ENCODE measurements at regions not wholly inside any gene's neighbourhood (a gene's known extent, or its start where the extent isn't known, plus 50 kb on each side); places are given as distances from the start of the nearest gene placed in this dataset.
"Not testable (repeated sequence)": the region's sequence is repeated elsewhere in the genome, so short reads cannot be mapped to it uniquely, and the experiment has no call there.

GRCh38 chr2:54052825-54053718 lies 62.3 kb upstream of the ACYP2 start:
- TF ChIP-seq, protein P1, sequence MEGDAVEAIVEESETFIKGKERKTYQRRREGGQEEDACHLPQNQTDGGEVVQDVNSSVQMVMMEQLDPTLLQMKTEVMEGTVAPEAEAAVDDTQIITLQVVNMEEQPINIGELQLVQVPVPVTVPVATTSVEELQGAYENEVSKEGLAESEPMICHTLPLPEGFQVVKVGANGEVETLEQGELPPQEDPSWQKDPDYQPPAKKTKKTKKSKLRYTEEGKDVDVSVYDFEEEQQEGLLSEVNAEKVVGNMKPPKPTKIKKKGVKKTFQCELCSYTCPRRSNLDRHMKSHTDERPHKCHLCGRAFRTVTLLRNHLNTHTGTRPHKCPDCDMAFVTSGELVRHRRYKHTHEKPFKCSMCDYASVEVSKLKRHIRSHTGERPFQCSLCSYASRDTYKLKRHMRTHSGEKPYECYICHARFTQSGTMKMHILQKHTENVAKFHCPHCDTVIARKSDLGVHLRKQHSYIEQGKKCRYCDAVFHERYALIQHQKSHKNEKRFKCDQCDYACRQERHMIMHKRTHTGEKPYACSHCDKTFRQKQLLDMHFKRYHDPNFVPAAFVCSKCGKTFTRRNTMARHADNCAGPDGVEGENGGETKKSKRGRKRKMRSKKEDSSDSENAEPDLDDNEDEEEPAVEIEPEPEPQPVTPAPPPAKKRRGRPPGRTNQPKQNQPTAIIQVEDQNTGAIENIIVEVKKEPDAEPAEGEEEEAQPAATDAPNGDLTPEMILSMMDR (conservative IDR thresholded peaks at IDR 0.05), result no peak
- no peak for TF ChIP-seq EZH2 (IDR thresholded peaks at IDR 0.05; ENCODE audit: low read depth)

GRCh38 chr2:54050445-54050844 lies 65.0 kb upstream of the ACYP2 start:
- Histone ChIP-seq H3K4me1 (replicated peaks; ENCODE audit: insufficient read depth) (no peaks in the 10 kb centered on the region), H3K4me3 (no peak overlapping the region), H2AFZ (no peak overlapping the region), H3K4me2 (no peak overlapping the region), H3K36me3 (ENCODE audit: low read depth) (no peaks in the 10 kb centered on the region), H3K9me2 (ENCODE audit: insufficient read depth) (peaks cover 1% of the 10 kb centered on the region; the same call in 1 of the 2 replicates), H4K20me1 (ENCODE audit: insufficient read depth) (no peaks in the 10 kb centered on the region; the same call in 1 of the 2 replicates), H3K9me3 (ENCODE audit: insufficient read depth, low read depth) (peaks cover 8% of the 10 kb centered on the region; the same call in 1 of the 2 replicates), H3F3A (ENCODE audit: insufficient read depth, low read depth) (no peaks in the 10 kb centered on the region), H3K79me2 (ENCODE audit: low read depth) (no peaks in the 10 kb centered on the region), H3K27ac (no peak overlapping the region), H3K27me3 (ENCODE audit: insufficient read depth, low read depth) (no peaks in the 10 kb centered on the region)
- POLR2A ChIA-PET (ENCODE audit: unreplicated experiment), result no interaction called here
- TF ChIP-seq EZH2 (IDR thresholded peaks at IDR 0.05; ENCODE audit: low read depth), result no peak
- CTCF ChIA-PET, result no interaction called here
- intact Hi-C loops (cut with micrococcal nuclease; ENCODE audit: unreplicated experiment), result no loop called here
- no peak for DNase-seq
- no TSS peak for BruUV-seq (replicated peaks)

More at GRCh38 chr2:54052825-54053718, 62.3 kb upstream of the ACYP2 start:
- Histone ChIP-seq H3F3A (ENCODE audit: insufficient read depth, low read depth) (no peaks in the 10 kb centered on the region), H4K20me1 (ENCODE audit: insufficient read depth) (no peaks in the 10 kb centered on the region; the same call in 1 of the 2 replicates), H3K27me3 (ENCODE audit: insufficient read depth, low read depth) (no peaks in the 10 kb centered on the region), H3K9me3 (ENCODE audit: insufficient read depth, low read depth) (peaks cover 3% of the 10 kb centered on the region; the same call in 1 of the 2 replicates), H3K4me2 (no peak overlapping the region), H3K4me3 (no peak overlapping the region), H3K36me3 (ENCODE audit: low read depth) (no peaks in the 10 kb centered on the region), H3K79me2 (ENCODE audit: low read depth) (no peaks in the 10 kb centered on the region), H3K27ac (no peak overlapping the region), H2AFZ (no peak overlapping the region), H3K4me1 (replicated peaks; ENCODE audit: insufficient read depth) (no peaks in the 10 kb centered on the region), H3K9me2 (ENCODE audit: insufficient read depth) (peaks cover 5% of the 10 kb centered on the region; the same call in 1 of the 2 replicates)
- no TSS peak for BruUV-seq (replicated peaks)
- ChIA-PET POLR2A (ENCODE audit: unreplicated experiment) (no interaction called here), CTCF (interaction anchor here (0.6 kb wide), 1 partner anchor 54 kb away, joined by 3 read pairs; no protein-coding TSS in a partner anchor)
- intact Hi-C loops (cut with micrococcal nuclease; ENCODE audit: unreplicated experiment), result no loop called here
- no peak for DNase-seq

- ChIA-PET POLR2A (ENCODE audit: unreplicated experiment) (no interaction called here), CTCF (no interaction called here)
- DNase-seq, result no peak
- Histone ChIP-seq H3K27ac (no peak overlapping the region), H3K4me2 (no peak overlapping the region), H3K9me2 (ENCODE audit: insufficient read depth) (no peaks in the 10 kb centered on the region), H3K36me3 (ENCODE audit: low read depth) (no peaks in the 10 kb centered on the region), H3K9me3 (ENCODE audit: insufficient read depth, low read depth) (peaks cover 11% of the 10 kb centered on the region; the same call in 1 of the 2 replicates), H3F3A (ENCODE audit: insufficient read depth, low read depth) (peaks cover 6% of the 10 kb centered on the region; the same call in 1 of the 2 replicates), H3K4me1 (replicated peaks; ENCODE audit: insufficient read depth) (peaks cover 7% of the 10 kb centered on the region; the same call in 1 of the 2 replicates), H3K27me3 (ENCODE audit: insufficient read depth, low read depth) (no peaks in the 10 kb centered on the region), H3K79me2 (ENCODE audit: low read depth) (no peaks in the 10 kb centered on the region), H3K4me3 (no peak overlapping the region), H4K20me1 (ENCODE audit: insufficient read depth) (no peaks in the 10 kb centered on the region; the same call in 1 of the 2 replicates), H2AFZ (no peak overlapping the region)
- intact Hi-C loops (cut with micrococcal nuclease; ENCODE audit: unreplicated experiment), result no loop called here
- BruUV-seq (replicated peaks), result no TSS peak
- TF ChIP-seq EZH2 (IDR thresholded peaks at IDR 0.05; ENCODE audit: low read depth), result no peak
- TF ChIP-seq, protein P1 (conservative IDR thresholded peaks at IDR 0.05), result no peak
These were observed 66.0 kb upstream of the ACYP2 start for GRCh38 chr2:54049365-54049764.

- BruUV-seq (replicated peaks); intact Hi-C loops (cut with micrococcal nuclease; ENCODE audit: unreplicated experiment): not testable (repeated sequence)
These were observed 66.5 kb upstream of the ACYP2 start for GRCh38 chr2:54048896-54049295.

More at GRCh38 chr2:54048896-54049295, 66.5 kb upstream of the ACYP2 start:
- H3K9me2 ChIP-seq (ENCODE audit: insufficient read depth); H3K36me3 ChIP-seq (ENCODE audit: low read depth); H3K27me3 ChIP-seq (ENCODE audit: insufficient read depth, low read depth); DNase-seq; H2AFZ ChIP-seq; H4K20me1 ChIP-seq (ENCODE audit: insufficient read depth); H3K79me2 ChIP-seq (ENCODE audit: low read depth); H3K27ac ChIP-seq; POLR2A ChIA-PET (ENCODE audit: unreplicated experiment); H3F3A ChIP-seq (ENCODE audit: insufficient read depth, low read depth); H3K4me2 ChIP-seq; H3K4me3 ChIP-seq; CTCF ChIA-PET: not testable (repeated sequence)
- Histone ChIP-seq H3K9me3 (ENCODE audit: insufficient read depth, low read depth) (peaks cover 11% of the 10 kb centered on the region; the same call in 1 of the 2 replicates), H3K4me1 (replicated peaks; ENCODE audit: insufficient read depth) (peaks cover 11% of the 10 kb centered on the region; the same call in 1 of the 2 replicates)

Measured in PC-9 (cell line).